A673 (cell line): ENCODE measurements at regions not wholly inside any gene's neighbourhood (a gene's known extent, or its start where the extent isn't known, plus 50 kb on each side); places are given as distances from the start of the nearest gene placed in this dataset.
"Not testable (repeated sequence)": the region's sequence is repeated elsewhere in the genome, so short reads cannot be mapped to it uniquely, and the experiment has no call there.

ENCODE experiments used
- CTCF ChIP-seq: fragments of 300-800, 200-600 bp; sonication (generic); conservative IDR thresholded peaks from 2 replicates; pipeline ENCODE4 v1.5.1; 2017; ENCODE audit warnings: low read depth, mild to moderate bottlenecking, antibody characterized with exemption, low read length, moderate library complexity, mixed read lengths
- EZH2 ChIP-seq: fragments of 200-600 bp; sonication (generic); IDR thresholded peaks from 2 replicates; pipeline ENCODE4 v1.6.1; 2017; ENCODE audit warnings: borderline replicate concordance, low read depth, mild to moderate bottlenecking, mixed read lengths, antibody characterized with exemption, low read length; ENCODE audit not compliant: poor library complexity, severe bottlenecking

DNA sequence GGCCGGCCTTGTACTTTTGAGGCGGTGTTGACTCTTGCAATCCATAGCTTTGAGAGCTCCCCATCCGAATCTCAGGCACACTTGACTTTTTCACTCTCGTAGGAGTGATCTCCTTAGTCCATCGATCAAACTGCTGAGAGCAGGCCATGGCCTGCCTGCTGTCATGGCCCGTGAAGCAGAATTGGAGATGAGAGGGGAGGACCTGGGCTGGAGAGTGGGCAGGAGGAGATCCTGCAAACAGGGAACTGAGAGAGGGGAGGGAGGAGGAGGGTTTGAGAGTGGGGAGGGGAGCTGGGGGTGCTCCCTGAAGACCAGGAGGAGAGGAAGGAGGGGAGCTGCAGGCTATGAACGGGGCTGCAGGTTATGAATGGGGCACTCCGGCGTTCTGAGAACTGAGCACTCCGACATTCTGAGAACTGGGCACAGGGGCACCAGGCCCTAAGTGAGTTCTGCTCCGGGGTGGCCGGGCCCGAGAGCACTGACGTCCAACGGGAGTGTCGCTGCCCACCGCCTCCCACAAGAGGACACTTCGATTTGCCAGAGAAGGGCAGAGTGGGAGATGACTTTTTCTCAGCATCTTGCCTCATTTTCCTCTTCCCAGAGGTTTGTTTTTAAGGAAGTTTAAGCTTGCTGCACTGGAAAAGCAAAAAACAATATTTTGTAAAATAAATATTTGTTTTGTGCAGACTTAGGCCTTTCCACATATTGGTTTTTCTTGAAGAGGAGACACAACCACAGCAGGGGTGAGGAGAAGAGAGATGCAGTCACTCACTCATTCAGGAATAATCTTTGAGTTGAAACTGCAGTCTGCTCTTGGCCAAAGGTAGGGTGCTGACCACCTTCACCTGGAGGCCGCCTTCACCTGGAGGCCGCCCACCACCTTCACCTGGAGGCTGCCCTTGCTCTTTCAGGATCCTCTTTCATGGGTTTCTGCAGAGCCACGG lies 194.2 kb downstream of the NPIPB11 start:
- TF ChIP-seq CTCF, EZH2: not testable (repeated sequence)
